Tibial nerve (tissue), 3 donors: ENCODE measurements at regions not wholly inside any gene's neighbourhood (a gene's known extent, or its start where the extent isn't known, plus 50 kb on each side); places are given as distances from the start of the nearest gene placed in this dataset.

Source experiments
- CTCF ChIP-seq, 5 experiments: fragments of 200-600 bp in 3 of 5; fragments of 450-650 bp in 2 of 5; sonication (generic) in 3 of 5; IDR thresholded peaks; one replicate each; pipeline ENCODE4 v1.5.1; 2016 to 2019; ENCODE audit warnings: antibody characterized with exemption in 5 of 5, mild to moderate bottlenecking in 3 of 5, moderate library complexity in 2 of 5
- POLR2A ChIP-seq, 2 donors: fragments of 450-650 bp; IDR thresholded peaks; one replicate each; pipeline ENCODE4 v1.6.1; 2017; ENCODE audit warnings: antibody characterized with exemption in 2 of 2, mild to moderate bottlenecking in 2 of 2, moderate library complexity in 2 of 2

DNA sequence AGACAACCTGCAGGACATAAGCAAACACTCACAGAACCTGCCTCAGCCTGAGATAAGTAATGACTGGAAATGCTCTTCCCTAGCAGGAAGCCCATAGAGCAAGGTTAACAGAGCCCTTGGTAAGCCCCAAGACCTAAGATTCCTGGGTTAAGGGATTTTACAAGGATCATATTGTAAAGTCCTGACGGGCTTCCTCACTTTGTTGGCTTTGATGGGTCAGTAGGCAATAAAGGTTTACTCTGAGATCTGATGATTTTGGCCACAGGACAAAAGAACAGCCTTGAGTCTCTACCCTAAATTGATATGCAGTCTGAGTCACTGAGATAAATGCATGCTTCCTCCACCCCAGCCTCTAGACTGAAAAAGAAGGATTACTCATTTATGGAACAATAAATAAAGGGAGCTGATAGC, 270.8 kb downstream of the HTR7 start:
- TF ChIP-seq CTCF (IDR thresholded peaks at IDR 0.05) (no peak), POLR2A (IDR thresholded peaks at IDR 0.05) (no peak)
